HG02840 (cell line): ENCODE measurements at regions not wholly inside any gene's neighbourhood (a gene's known extent, or its start where the extent isn't known, plus 50 kb on each side); places are given as distances from the start of the nearest gene placed in this dataset.
"Not testable (repeated sequence)": the region's sequence is repeated elsewhere in the genome, so short reads cannot be mapped to it uniquely, and the experiment has no call there.

ENCODE experiments used
- ATAC-seq: cut with Tn5 transposase; IDR thresholded peaks from one replicate; pipeline ENCODE4 v1.9.1; 2021; ENCODE audit warnings: mild to moderate bottlenecking, moderate library complexity, moderate number of reproducible peaks; ENCODE audit not compliant: unreplicated experiment, low FRiP score

DNA sequence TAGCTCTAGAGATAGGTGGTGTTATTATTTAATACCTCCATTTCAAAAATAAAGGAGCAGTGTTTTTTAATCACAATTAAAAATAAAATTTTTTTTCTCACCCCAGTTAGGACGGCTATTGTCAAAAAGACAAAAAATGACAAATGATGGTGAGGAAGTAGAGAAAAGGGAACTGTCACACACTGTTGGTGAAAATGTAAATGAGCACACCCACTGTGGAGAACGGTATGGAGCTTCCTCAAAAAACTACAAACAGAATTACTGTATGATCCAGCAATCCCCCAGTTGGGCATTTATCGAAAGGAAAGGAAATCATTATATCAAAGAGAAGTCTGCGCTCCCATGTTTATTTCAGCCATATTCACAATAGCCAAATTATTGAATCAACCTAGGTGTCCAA is 148.7 kb upstream of the NR5A2 start:
- no peak for ATAC-seq

DNA sequence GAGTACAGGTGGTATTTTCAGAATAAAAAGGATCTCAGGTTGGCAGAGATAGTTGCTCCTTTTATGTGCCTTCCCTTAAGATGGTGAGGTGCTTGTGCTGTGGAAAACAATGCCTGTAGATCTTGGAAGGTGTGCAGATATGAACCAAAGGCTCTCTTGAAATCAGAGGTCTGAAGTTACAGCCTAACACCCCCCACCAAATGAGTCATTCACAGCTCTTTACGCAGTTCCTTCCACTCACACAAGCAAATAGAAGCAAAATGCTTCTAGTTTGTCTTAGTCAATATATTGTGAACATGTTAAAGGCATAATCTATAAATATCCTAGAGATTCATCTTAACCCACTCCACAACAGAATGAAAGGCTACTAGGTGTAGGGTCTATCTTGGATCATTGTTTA is 128.9 kb upstream of the NR5A2 start:
- no peak for ATAC-seq

DNA sequence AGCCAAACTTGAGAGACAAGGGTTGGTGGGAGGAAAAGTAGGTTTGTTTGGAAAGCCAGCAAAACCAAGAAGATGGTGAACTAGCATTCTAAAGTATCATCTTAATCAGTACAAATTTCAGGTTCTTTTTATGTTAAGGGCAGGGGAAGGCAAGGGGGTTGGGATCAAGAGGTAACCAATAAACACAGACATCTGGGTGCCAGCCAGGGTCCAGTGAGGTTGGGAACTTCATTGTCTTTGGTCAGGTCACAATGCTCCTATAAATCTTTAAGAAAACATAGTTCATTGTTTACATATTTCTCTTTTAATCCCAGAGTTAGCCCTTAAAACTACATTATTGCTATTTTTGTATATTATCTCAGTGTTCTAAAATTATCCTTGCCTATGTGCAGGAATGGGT is 126.2 kb upstream of the NR5A2 start:
- ATAC-seq: no peak

- ATAC-seq: no peak
Observed at GRCh38 chr1:199907361-199907760, 120.1 kb upstream of the NR5A2 start.

DNA sequence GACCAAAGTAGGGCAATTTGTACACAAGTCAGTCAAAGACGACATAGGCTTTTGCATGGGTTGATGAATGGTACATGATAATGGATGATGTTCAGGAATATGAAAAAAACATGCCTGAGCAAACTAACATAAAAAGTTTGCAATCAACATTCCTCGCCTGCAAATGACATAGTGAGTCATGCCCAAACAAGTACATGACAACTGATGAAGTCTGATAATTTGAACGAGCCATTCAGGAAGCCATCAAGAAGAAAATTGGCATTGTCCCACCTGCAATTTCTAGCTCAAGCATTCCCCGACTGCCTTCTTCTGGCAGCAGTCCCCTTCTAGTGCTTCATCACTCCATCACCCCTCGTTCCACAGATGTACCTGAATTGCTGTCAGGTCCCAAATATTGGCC is 118.4 kb upstream of the NR5A2 start:
- ATAC-seq: no peak

GRCh38 chr1:199913318-199913717 is 114.2 kb upstream of the NR5A2 start:
- ATAC-seq: no peak

GRCh38 chr1:199914546-199914945 is 113.0 kb upstream of the NR5A2 start:
- ATAC-seq: no peak

DNA sequence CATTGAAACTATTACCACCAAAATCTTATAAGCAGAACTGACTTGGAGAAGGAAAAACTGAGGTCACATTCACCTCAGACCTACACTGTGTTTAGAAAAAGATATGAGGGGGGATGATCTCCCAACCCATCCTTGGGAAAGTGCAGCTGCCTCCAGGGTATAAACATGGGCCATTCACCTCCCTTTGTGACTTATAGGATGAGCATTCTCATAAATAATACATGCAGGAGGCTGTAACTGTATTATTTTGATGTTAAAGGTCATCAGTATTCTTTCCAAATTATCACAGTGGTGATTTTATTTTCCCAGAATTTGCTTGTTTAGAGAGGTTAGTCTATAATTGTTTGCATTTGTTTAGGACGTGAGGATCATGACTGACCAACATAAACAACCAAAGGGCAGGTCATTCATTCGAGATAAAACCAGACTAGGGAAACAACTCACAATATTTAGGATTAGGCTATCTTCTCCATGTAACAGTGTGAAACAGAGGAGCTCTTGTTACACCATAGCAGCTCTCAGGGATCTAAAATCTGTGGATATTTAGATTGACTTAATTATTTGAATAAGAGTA is 109.2 kb upstream of the NR5A2 start:
- no peak for ATAC-seq

- no peak for ATAC-seq
Observed at GRCh38 chr1:199920635-199921034, 106.9 kb upstream of the NR5A2 start.

DNA sequence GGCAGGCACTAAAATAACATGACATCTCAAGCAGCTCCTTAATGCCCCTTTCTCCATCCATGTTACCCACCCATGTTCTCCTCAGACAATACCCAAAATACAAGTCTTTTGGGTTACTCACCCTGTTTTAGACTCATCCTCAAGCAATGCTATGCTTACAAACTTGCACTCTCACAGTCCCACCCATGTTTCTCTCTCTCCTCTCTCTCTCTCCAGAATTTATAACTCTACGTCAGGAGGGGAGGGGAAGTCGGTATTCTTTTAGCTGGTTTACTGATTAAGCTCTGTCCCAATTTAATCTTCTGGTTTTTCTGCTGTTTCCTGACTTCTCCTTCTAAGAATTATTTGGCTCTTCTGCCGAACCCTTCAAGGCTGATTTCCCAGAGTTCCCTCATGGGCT is 98.0 kb upstream of the NR5A2 start:
- ATAC-seq: no peak

DNA sequence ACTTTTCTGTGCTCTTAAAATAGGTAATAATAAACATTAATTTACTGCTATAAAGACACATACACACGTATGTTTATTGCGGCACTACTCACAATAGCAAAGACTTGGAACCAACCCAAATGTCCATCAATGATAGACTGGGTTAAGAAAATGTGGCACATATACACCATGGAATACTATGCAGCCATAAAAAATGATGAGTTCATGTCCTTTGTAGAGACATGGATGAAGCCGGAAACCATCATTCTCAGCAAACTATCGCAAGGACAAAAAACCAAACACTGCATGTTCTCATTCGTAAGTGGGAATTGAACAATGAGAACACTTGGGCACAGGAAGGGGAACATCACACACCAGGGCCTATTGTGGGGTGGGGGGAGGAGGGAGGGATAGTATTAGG is 97.4 kb upstream of the NR5A2 start:
- not testable (repeated sequence) for ATAC-seq

DNA sequence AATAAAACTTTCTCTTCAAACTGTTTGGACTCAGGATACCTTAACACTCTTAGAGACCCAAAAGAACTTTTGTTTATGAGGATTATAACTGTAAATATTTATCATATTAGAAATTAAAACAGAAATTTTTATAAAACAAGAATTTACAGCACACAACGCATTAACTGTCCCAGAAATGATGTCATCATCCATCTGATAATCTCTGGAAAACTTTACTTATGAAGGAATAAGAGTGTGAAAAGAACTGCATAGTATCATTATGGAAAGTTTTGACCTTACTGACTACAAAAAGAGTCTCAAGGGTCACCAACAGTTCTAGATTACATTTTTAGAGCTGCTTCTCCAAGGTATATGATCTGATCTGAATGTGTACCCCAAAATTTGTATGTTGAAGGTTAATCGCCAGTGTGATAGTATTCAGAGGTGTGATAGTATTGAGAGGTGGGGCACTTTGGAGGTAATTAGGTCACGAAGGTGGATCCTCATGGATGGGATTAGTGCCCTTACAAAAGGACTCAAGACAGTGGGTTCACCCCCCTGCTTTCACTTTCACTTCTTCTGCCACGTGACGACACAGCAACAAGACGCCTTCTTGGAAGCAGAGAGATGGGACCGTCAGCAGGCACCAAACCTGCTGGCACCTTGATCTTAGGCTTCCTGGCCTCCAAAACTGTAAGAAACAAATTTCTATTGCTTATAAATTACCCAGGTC is 95.7 kb upstream of the NR5A2 start:
- ATAC-seq: no peak

GRCh38 chr1:199932462-199932861 is 95.0 kb upstream of the NR5A2 start:
- ATAC-seq: no peak

- ATAC-seq: no peak
Observed at GRCh38 chr1:199936441-199936840, 91.1 kb upstream of the NR5A2 start.

DNA sequence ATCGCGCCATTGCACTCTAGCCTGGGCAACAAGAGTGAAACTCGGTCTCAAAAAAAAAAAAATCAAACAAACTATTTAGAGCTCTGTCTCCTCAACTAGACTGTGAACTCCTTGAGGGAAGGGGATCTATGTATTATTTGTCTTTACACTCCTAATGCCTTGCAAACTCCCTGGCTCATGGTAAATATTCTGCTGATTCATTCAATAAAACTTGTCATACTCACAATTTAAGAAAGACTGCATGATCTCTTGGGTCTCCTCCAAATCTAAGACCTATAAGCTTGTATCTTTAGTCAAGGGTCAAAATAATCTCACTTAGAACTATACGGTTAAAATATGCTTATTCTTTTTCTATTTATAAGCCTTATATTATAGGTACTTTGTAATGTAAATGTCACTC is 90.3 kb upstream of the NR5A2 start:
- no peak for ATAC-seq

- ATAC-seq: no peak
Observed at GRCh38 chr1:199937661-199938060, 89.8 kb upstream of the NR5A2 start.

DNA sequence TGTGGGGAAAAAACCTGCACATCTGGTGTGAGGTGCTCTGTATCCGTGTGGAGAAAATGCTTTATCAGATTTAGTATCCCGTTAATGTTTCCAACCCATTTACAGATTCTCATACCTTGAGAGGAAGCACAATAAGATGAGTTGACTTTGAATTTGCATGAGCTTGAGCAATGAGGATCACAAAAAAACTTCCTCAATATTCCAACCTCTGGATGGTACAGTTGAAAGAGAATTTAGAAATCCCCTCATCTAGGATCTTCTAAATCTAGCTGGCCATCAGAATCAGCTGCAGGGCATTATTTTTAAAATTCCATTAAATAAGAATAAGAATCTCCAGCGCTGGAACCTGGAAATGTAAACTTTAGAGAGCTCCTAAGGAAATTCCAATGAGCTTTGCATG is 82.5 kb upstream of the NR5A2 start:
- ATAC-seq: no peak

GRCh38 chr1:199945591-199945990 is 81.9 kb upstream of the NR5A2 start:
- no peak for ATAC-seq

DNA sequence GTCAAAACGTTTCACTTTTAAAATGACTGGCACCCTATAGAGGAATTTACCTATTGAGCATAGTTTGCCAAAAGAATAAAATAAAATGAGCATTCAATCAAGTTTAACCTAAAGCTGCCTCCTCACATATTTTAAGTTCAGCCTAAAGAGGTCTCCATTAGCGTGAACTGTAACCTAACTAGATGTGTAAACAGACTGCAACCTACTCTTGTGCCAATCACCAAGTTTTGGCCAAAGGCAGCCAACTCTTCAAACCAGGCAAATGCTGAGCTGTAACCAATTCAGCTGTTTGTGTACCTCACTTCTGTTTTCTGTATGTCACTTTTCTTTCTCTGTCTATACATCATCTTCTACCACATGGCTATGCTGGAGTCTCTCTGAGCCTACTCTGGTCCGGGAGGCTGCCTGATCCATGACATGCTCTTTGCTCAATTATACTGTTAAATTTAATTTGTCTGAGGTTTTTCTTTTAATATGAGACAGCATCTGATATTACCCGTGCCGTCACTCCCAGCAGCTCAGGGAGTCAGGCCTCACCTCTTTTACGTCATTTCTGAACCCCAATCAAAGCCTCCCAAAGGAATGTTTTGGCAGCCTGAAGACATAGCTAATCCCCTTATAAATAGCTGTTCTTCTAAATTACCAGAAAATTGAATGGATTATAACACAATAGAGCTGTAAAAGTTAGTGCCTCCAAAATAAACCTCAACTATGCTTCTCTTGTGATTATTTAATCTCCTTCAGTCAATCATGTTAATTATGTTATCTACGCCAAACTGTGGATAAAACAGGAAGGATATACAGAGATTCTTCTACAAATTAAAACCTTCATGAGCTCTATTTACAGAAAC is 81.0 kb upstream of the NR5A2 start:
- no peak for ATAC-seq

DNA sequence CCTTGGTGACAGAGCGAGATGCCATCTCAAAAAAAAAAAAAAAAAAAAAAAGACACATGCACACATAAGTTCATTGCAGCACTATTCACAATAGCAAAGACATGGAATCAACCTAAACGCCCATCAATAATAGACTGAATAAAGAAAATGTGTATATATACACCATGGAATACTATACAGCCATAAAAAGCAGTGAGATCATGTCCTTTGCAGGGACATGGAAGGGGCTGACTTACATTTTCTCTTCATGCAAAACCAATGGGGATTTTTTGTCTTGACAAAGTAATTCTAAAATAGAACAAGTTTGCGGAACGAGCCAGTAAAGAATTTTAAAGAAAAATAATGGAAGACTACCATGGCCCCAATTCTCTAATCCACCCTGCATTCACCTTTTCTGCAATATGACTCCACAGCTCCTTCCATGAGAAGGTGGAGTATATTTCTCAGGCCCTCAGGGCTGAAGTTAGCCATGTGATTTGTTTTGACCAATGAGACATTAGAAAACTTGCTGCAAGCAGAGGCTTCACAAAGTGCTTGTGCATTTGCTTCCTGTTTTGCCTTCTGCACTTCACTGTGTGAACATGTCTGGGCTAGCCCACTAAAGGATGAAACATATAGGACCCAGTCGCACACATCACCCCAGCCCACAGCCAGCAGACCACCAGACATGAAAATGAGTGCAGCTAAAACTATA is 78.8 kb upstream of the NR5A2 start:
- ATAC-seq: no peak

GRCh38 chr1:199951005-199951404 is 76.5 kb upstream of the NR5A2 start:
- ATAC-seq: not testable (repeated sequence)
